COLO829 (cell line): ENCODE measurements at regions not wholly inside any gene's neighbourhood (a gene's known extent, or its start where the extent isn't known, plus 50 kb on each side); places are given as distances from the start of the nearest gene placed in this dataset.

Source experiments
- DNase-seq: peaks from one replicate; pipeline ENCODE4 v3.0.0; 2012; ENCODE audit warnings: low spot score

- DNase-seq, result peak; percentile 81
These were observed 158.0 kb downstream of the DLEU7 start for GRCh38 chr13:50685491-50685890.

GRCh38 chr13:50685956-50686355, 157.5 kb downstream of the DLEU7 start:
- no peak for DNase-seq

GRCh38 chr13:50686551-50686950, 156.9 kb downstream of the DLEU7 start:
- DNase-seq, result no peak

- peak; percentile 45 for DNase-seq
These were observed 155.9 kb downstream of the DLEU7 start for GRCh38 chr13:50687545-50687944.

- DNase-seq, result no peak
These were observed 153.5 kb downstream of the DLEU7 start for GRCh38 chr13:50690006-50690405.

GRCh38 chr13:50691176-50691680, 152.3 kb downstream of the DLEU7 start:
- no peak for DNase-seq

- DNase-seq, result no peak
These were observed 151.7 kb downstream of the DLEU7 start for GRCh38 chr13:50691681-50692263.

- DNase-seq, result no peak
These were observed 151.0 kb downstream of the DLEU7 start for GRCh38 chr13:50692396-50692915.

GRCh38 chr13:50693727-50694126, 149.8 kb downstream of the DLEU7 start:
- no peak for DNase-seq

GRCh38 chr13:50697746-50698539, 145.5 kb downstream of the DLEU7 start:
- DNase-seq, result no peak

- DNase-seq, result no peak
These were observed 143.4 kb downstream of the DLEU7 start for GRCh38 chr13:50699874-50700663.

- no peak for DNase-seq
These were observed 142.7 kb downstream of the DLEU7 start for GRCh38 chr13:50700664-50701305.

GRCh38 chr13:50701469-50701868, 142.0 kb downstream of the DLEU7 start:
- DNase-seq, result no peak

GRCh38 chr13:50706505-50706904, 137.0 kb downstream of the DLEU7 start:
- DNase-seq, result no peak

GRCh38 chr13:50707628-50708027, 135.9 kb downstream of the DLEU7 start:
- DNase-seq, result no peak

- DNase-seq, result no peak
These were observed 135.0 kb downstream of the DLEU7 start for GRCh38 chr13:50708461-50708860.

GRCh38 chr13:50709058-50709457, 134.4 kb downstream of the DLEU7 start:
- no peak for DNase-seq

- DNase-seq, result no peak
These were observed 132.2 kb downstream of the DLEU7 start for GRCh38 chr13:50711131-50711815.

GRCh38 chr13:50711996-50712395, 131.5 kb downstream of the DLEU7 start:
- DNase-seq, result no peak

- no peak for DNase-seq
These were observed 131.0 kb downstream of the DLEU7 start for GRCh38 chr13:50712456-50712855.

- no peak for DNase-seq
These were observed 130.6 kb downstream of the DLEU7 start for GRCh38 chr13:50712881-50713280.
